Stimulated activated CD4-positive, alpha-beta T cell treated with anti-CD3 and anti-CD28 coated beads, Interleukin-2, amount 100 ng/mL, for 24 hours (primary cell): ENCODE measurements at regions not wholly inside any gene's neighbourhood (a gene's known extent, or its start where the extent isn't known, plus 50 kb on each side); places are given as distances from the start of the nearest gene placed in this dataset.
"Not testable (repeated sequence)": the region's sequence is repeated elsewhere in the genome, so short reads cannot be mapped to it uniquely, and the experiment has no call there.

Experiments used
- DNase-seq, 2 donors: peaks; one replicate each; pipeline ENCODE4 v3.0.0-alpha.2; 2020

GRCh38 chr5:39720136-39720535 is 295.4 kb upstream of the DAB2 start:
- no peak for DNase-seq

GRCh38 chr5:39717176-39717897 is 292.6 kb upstream of the DAB2 start:
- no peak for DNase-seq

- peak; percentile 25 to 42 for DNase-seq
Observed at GRCh38 chr5:39716532-39717028, 291.8 kb upstream of the DAB2 start.

GRCh38 chr5:39714036-39714698 is 289.4 kb upstream of the DAB2 start:
- peak; percentile 10 to 58 for DNase-seq

- no peak for DNase-seq
Observed at GRCh38 chr5:39713250-39713916, 288.6 kb upstream of the DAB2 start.

- DNase-seq: no peak
Observed at GRCh38 chr5:39712316-39713249, 287.8 kb upstream of the DAB2 start.

GRCh38 chr5:39711821-39712220 is 287.0 kb upstream of the DAB2 start:
- no peak for DNase-seq

- DNase-seq: no peak
Observed at GRCh38 chr5:39709032-39709431, 284.3 kb upstream of the DAB2 start.

- DNase-seq: no peak
Observed at GRCh38 chr5:39702928-39703327, 278.1 kb upstream of the DAB2 start.

- no peak for DNase-seq
Observed at GRCh38 chr5:39700523-39700922, 275.7 kb upstream of the DAB2 start.

GRCh38 chr5:39698838-39699560 is 274.2 kb upstream of the DAB2 start:
- DNase-seq: no peak

GRCh38 chr5:39697881-39698280 is 273.1 kb upstream of the DAB2 start:
- no peak for DNase-seq

- DNase-seq: no peak
Observed at GRCh38 chr5:39696672-39697398, 272.1 kb upstream of the DAB2 start.

- no peak for DNase-seq
Observed at GRCh38 chr5:39691993-39692392, 267.2 kb upstream of the DAB2 start.

GRCh38 chr5:39691136-39691535 is 266.4 kb upstream of the DAB2 start:
- DNase-seq: no peak

- DNase-seq: no peak
Observed at GRCh38 chr5:39689919-39690318, 265.1 kb upstream of the DAB2 start.

- not testable (repeated sequence) for DNase-seq
Observed at GRCh38 chr5:39687924-39688323, 263.1 kb upstream of the DAB2 start.

- DNase-seq: no peak
Observed at GRCh38 chr5:39680213-39680612, 255.4 kb upstream of the DAB2 start.

GRCh38 chr5:39678534-39678933 is 253.8 kb upstream of the DAB2 start:
- DNase-seq: no peak

- DNase-seq: no peak
Observed at GRCh38 chr5:39675676-39676075, 250.9 kb upstream of the DAB2 start.
